Vagina (tissue), 2 donors: ENCODE measurements at regions not wholly inside any gene's neighbourhood (a gene's known extent, or its start where the extent isn't known, plus 50 kb on each side); places are given as distances from the start of the nearest gene placed in this dataset.

Source experiments
- CTCF ChIP-seq, 3 experiments: fragments of 450-650 bp in 2 of 3; fragments of 200-600 bp in 1 of 3; sonication (generic) in 1 of 3; IDR thresholded peaks; one replicate each; pipeline ENCODE4 v1.5.1; 2017 to 2019; ENCODE audit warnings: antibody characterized with exemption in 3 of 3, mild to moderate bottlenecking in 2 of 3, moderate library complexity in 2 of 3
- POLR2AphosphoS5 ChIP-seq, 2 donors: sonication (generic); formaldehyde crosslinking; IDR thresholded peaks; one replicate each; pipeline ENCODE4 v1.9.0; 2017; ENCODE audit warnings: antibody characterized with exemption in 2 of 2, mild to moderate bottlenecking in 2 of 2, low read depth in 1 of 2; ENCODE audit not compliant: insufficient read depth in 1 of 2

GRCh38 chr2:65649811-65650589 lies 217.6 kb upstream of the SPRED2 start:
- TF ChIP-seq CTCF (IDR thresholded peaks at IDR 0.05), result no peak
- TF ChIP-seq POLR2AphosphoS5 (IDR thresholded peaks at IDR 0.05; ENCODE audit: insufficient read depth in 1 of 2, low read depth in 1 of 2), result no peak
